CD4-positive, alpha-beta T cell (primary cell): ENCODE measurements at regions not wholly inside any gene's neighbourhood (a gene's known extent, or its start where the extent isn't known, plus 50 kb on each side); places are given as distances from the start of the nearest gene placed in this dataset.
A peak's percentile ranks its signal among the peaks of the same experiment; 100 is the strongest.

Source experiments
- ATAC-seq: fragments of 200-7000 bp; cut with Tn5 transposase; one replicate; pipeline ENCODE4 v1.10.0; 2022; ENCODE audit warnings: mild to moderate bottlenecking; ENCODE audit not compliant: poor library complexity
- CTCF ChIA-PET: fragments of 350-600 bp; sonication (Branson Sonifier 250); formaldehyde crosslinking; loops from one replicate; lab custom pipeline; 2021; ENCODE audit warnings: antibody characterized with exemption, inconsistent platforms; lab: Charles Lee
- POLR2A ChIA-PET: fragments of 350-600 bp; sonication (Branson Sonifier 250); formaldehyde crosslinking; loops from one replicate; lab custom pipeline; 2021; ENCODE audit warnings: antibody characterized with exemption, inconsistent platforms; lab: Charles Lee
- DNase-seq, 14 experiments: peaks; one replicate each; pipeline ENCODE4 v3.0.0-alpha.2; 2013 to 2020; ENCODE audit warnings: mixed read lengths in 2 of 14
- H3K27ac ChIP-seq, 2 donors: one replicate each; pipeline versions ENCODE4 v1.5.1 to v1.7.0; 2013; ENCODE audit warnings: low read length in 2 of 2, low read depth in 1 of 2, mild to moderate bottlenecking in 1 of 2
- H3K27me3 ChIP-seq, 2 experiments: 1 replicate in 1 of 2; 2 replicates in 1 of 2; pipeline versions ENCODE4 v1.6.1 to v1.7.0; 2013; ENCODE audit warnings: low read length in 2 of 2, control low read depth in 1 of 2, mild to moderate bottlenecking in 1 of 2, moderate library complexity in 1 of 2; ENCODE audit not compliant: insufficient read depth in 2 of 2, control insufficient read depth in 1 of 2
- H3K36me3 ChIP-seq: one replicate; pipeline ENCODE4 v1.6.1; 2013; ENCODE audit warnings: low read length, control low read depth; ENCODE audit not compliant: insufficient read depth
- H3K4me1 ChIP-seq: one replicate; pipeline ENCODE4 v1.6.1; 2013; ENCODE audit warnings: low read length, control low read depth; ENCODE audit not compliant: insufficient read depth
- H3K4me3 ChIP-seq: one replicate; pipeline ENCODE4 v1.5.1; 2013; ENCODE audit warnings: mild to moderate bottlenecking, low read length, moderate library complexity
- H3K9me3 ChIP-seq, 2 experiments: 1 replicate in 1 of 2; 2 replicates in 1 of 2; pipeline versions ENCODE4 v1.6.1 to v1.7.0; 2013; ENCODE audit warnings: low read length in 2 of 2, mild to moderate bottlenecking in 2 of 2, control low read depth in 1 of 2, moderate library complexity in 1 of 2; ENCODE audit not compliant: control insufficient read depth in 1 of 2, insufficient read depth in 1 of 2
- H3K27ac Mint-ChIP-seq: one replicate; pipeline ENCODE4 v1.8.0; 2020; ENCODE audit warnings: mixed read lengths
- H3K27me3 Mint-ChIP-seq: one replicate; pipeline ENCODE4 v1.8.0; 2021; ENCODE audit warnings: mixed read lengths
- H3K36me3 Mint-ChIP-seq: one replicate; pipeline ENCODE4 v1.8.0; 2021; ENCODE audit warnings: low read depth, mixed read lengths
- H3K4me1 Mint-ChIP-seq: one replicate; pipeline ENCODE4 v1.8.0; 2021; ENCODE audit warnings: low read depth, mixed read lengths
- H3K4me3 Mint-ChIP-seq: one replicate; pipeline ENCODE4 v1.8.0; 2020; ENCODE audit warnings: mild to moderate bottlenecking, mixed read lengths
- H3K9me3 Mint-ChIP-seq: one replicate; pipeline ENCODE4 v1.8.0; 2020; ENCODE audit warnings: mixed read lengths
- CTCF ChIP-seq: fragments of 200-600 bp; IDR thresholded peaks from one replicate; pipeline ENCODE4 v1.8.0; 2022; ENCODE audit warnings: antibody characterized with exemption, mild to moderate bottlenecking
- intact Hi-C, 2 experiments: fragments of 100-400 bp; cut with DNase I in 1 of 2; cut with micrococcal nuclease in 1 of 2; formaldehyde crosslinking; loops; one replicate each; pipeline versions ENCODE4 v1.15.1 to v1.9.0; 2023 to 2025; cut with DNase I, micrococcal nuclease

GRCh38 chr2:176553685-176554100 is 284.5 kb downstream of the MTX2 start:
- H3K36me3 ChIP-seq = no peaks in the 10 kb centered on the region
- Mint-ChIP-seq H3K36me3 (no peaks in the 10 kb centered on the region), H3K9me3 (no peaks in the 10 kb centered on the region), H3K4me3 (peak overlapping the region; percentile 82), H3K27me3 (peaks cover 59% of the 10 kb centered on the region), H3K27ac (no peak overlapping the region), H3K4me1 (no peaks in the 10 kb centered on the region)
- intact Hi-C loops = loop anchor here (2.0 kb wide), 1 partner anchor 427 kb away; no protein-coding TSS in a partner anchor
- H3K27me3 ChIP-seq = peaks cover 16 to 27% of the 10 kb centered on the region in 2 experiments
- ChIA-PET CTCF (interaction anchor here (0.5 to 1.4 kb wide), 8 partner anchors 14 to 763 kb away, joined by 3 to 5 read pairs (median 3); no protein-coding TSS in a partner anchor), POLR2A (no interaction called here)
- TF ChIP-seq CTCF = no peak
- H3K9me3 ChIP-seq = no peaks in the 10 kb centered on the region
- ATAC-seq = peak; percentile 65
- DNase-seq = peak in 11 of 14 experiments; percentile 3 to 44 (median 13)
- peaks cover 9% of the 10 kb centered on the region for H3K4me1 ChIP-seq
- H3K4me3 ChIP-seq = peak overlapping the region; percentile 43
- H3K27ac ChIP-seq = no peak overlapping the region

- Mint-ChIP-seq H3K9me3 (no peaks in the 10 kb centered on the region), H3K27me3 (peaks cover 65% of the 10 kb centered on the region), H3K4me3 (peak overlapping the region; percentile 82), H3K27ac (no peak overlapping the region), H3K4me1 (no peaks in the 10 kb centered on the region), H3K36me3 (no peaks in the 10 kb centered on the region)
- H3K4me1 ChIP-seq = peaks cover 9% of the 10 kb centered on the region
- ChIA-PET POLR2A (interaction anchor here (0.8 kb wide), 1 partner anchor 428 kb away, joined by 4 read pairs; no protein-coding TSS in a partner anchor), CTCF (interaction anchor here (0.6 to 1.4 kb wide), 7 partner anchors 13 to 764 kb away, joined by 3 to 5 read pairs (median 3); no protein-coding TSS in a partner anchor)
- ATAC-seq (peak; percentile 66), DNase-seq (peak in 7 of 14 experiments; percentile 3 to 67 (median 26))
- H3K27ac ChIP-seq = no peak overlapping the region
- peaks cover 18 to 27% of the 10 kb centered on the region in 2 experiments for H3K27me3 ChIP-seq
- no peaks in the 10 kb centered on the region for H3K9me3 ChIP-seq
- peak overlapping the region; percentile 43 for H3K4me3 ChIP-seq
- intact Hi-C loops = loop anchor here (2.0 kb wide), 1 partner anchor 428 kb away; no protein-coding TSS in a partner anchor
- peak; percentile 82 for TF ChIP-seq CTCF
- no peaks in the 10 kb centered on the region for H3K36me3 ChIP-seq
Measured at GRCh38 chr2:176554101-176555048, 285.1 kb downstream of the MTX2 start.

GRCh38 chr2:176555112-176555511 is 285.9 kb downstream of the MTX2 start:
- no peak for TF ChIP-seq CTCF
- Histone ChIP-seq H3K4me1 (peaks cover 9% of the 10 kb centered on the region), H3K9me3 (no peaks in the 10 kb centered on the region), H3K36me3 (no peaks in the 10 kb centered on the region), H3K27me3 (peaks cover 21 to 27% of the 10 kb centered on the region in 2 experiments), H3K27ac (no peak overlapping the region), H3K4me3 (no peak overlapping the region)
- Mint-ChIP-seq H3K9me3 (no peaks in the 10 kb centered on the region), H3K36me3 (no peaks in the 10 kb centered on the region), H3K4me3 (no peak overlapping the region), H3K27ac (no peak overlapping the region), H3K4me1 (no peaks in the 10 kb centered on the region), H3K27me3 (peaks cover 73% of the 10 kb centered on the region)
- CTCF ChIA-PET = interaction anchor here (1.1 to 1.4 kb wide), 3 partner anchors 12 to 593 kb away, joined by 3 to 5 read pairs (median 5); no protein-coding TSS in a partner anchor
- POLR2A ChIA-PET = interaction anchor here (0.8 kb wide), 1 partner anchor 428 kb away, joined by 4 read pairs; no protein-coding TSS in a partner anchor
- DNase-seq = no peak
- intact Hi-C loops = loop anchor here (2.0 kb wide), 1 partner anchor 428 kb away; no protein-coding TSS in a partner anchor
- no peak for ATAC-seq
